ENCODE measurements at regions not wholly inside any gene's neighbourhood (a gene's known extent, or its start where the extent isn't known, plus 50 kb on each side); places are given as distances from the start of the nearest gene placed in this dataset.
"Not testable (repeated sequence)": the region's sequence is repeated elsewhere in the genome, so short reads cannot be mapped to it uniquely, and the experiment has no call there.

DNA sequence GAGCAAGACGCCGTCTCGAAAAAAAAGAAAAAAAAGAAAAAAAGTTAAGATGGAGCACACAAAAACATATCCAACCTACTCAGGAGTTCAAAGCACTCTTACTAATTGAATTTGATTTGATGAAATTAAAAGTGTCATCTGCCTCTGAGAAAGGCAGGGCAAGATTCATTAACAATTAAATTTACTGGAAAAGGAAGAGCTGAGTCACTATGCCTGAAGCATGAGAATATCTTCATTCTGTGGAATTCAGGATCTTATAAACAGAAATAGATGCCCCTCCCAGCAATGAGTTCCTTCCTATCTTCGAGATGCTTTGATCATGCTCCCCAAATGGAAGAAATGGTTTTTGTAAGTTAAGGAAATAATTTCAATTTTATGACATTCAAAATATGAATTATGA is 61.0 kb upstream of the ST3GAL6 start:
- no peak for DNase-seq (ENCODE audit: low read depth in 2 of 2)

- DNase-seq (ENCODE audit: low read depth in 2 of 2), result no peak
These were observed 57.9 kb upstream of the ST3GAL6 start for GRCh38 chr3:98705212-98705611.

- DNase-seq (ENCODE audit: low read depth in 2 of 2), result no peak
These were observed 57.4 kb upstream of the ST3GAL6 start for GRCh38 chr3:98705694-98706093.

- DNase-seq (ENCODE audit: low read depth in 2 of 2), result not testable (repeated sequence)
These were observed 54.5 kb upstream of the ST3GAL6 start for GRCh38 chr3:98708681-98709080.

- DNase-seq (ENCODE audit: low read depth in 2 of 2), result no peak
These were observed 53.7 kb upstream of the ST3GAL6 start for GRCh38 chr3:98709441-98709840.

GRCh38 chr3:98710067-98710659 is 53.0 kb upstream of the ST3GAL6 start:
- no peak for DNase-seq (ENCODE audit: low read depth in 2 of 2)

- DNase-seq (ENCODE audit: low read depth in 2 of 2), result no peak
These were observed 51.7 kb upstream of the ST3GAL6 start for GRCh38 chr3:98711426-98711825.

DNA sequence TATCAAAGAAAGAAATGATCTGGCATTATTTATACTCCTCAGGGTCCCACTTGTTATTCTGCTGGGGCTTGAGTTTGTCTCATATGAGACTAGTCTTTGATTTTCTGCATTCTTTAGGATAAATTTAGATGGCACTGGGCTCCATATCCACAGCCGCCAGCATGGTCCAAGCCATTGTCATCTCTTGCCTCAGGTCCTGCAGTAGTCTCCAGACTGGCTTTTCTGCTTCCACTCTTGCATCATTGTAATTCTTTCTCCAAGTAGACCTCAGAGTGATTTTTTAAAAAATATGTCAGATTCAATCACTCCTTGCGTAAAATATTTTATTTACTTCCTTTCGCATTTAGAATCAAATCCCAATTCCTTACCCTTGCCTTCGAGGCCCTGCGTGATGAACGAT is 50.4 kb upstream of the ST3GAL6 start:
- no peak for DNase-seq (ENCODE audit: low read depth in 2 of 2)

DNA sequence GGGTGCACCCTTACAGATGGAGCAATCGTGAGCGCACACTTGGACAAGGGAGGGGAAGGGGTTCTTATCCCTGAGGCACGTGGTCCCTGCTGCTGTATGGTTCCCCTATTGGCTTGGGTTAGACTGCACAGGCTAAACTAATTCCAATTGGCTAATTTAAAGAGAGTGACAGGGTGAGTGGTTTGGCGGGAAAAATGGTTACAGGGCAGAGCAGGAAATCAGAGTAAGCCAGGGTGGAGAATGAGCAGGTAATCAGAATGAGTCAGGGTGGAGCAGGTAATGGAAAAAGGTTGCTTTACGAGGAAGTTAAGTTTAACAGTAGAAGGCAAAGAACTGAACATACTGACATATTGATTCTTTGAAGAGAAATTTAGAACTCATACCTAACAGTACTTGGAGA is 49.8 kb upstream of the ST3GAL6 start:
- DNase-seq (ENCODE audit: low read depth in 2 of 2), result not testable (repeated sequence)
